ENCODE measurements at regions not wholly inside any gene's neighbourhood (a gene's known extent, or its start where the extent isn't known, plus 50 kb on each side); places are given as distances from the start of the nearest gene placed in this dataset.
"Not testable (repeated sequence)": the region's sequence is repeated elsewhere in the genome, so short reads cannot be mapped to it uniquely, and the experiment has no call there.

- no peaks in the 10 kb centered on the region for H3K9me2 ChIP-seq (ENCODE audit: low read depth, low read length)
- no peak overlapping the region for H3K4me3 ChIP-seq (ENCODE audit: low read depth, low read length, poor library complexity, severe bottlenecking)
These were observed 552.7 kb downstream of the ZNF674 start for GRCh38 chrX:45992402-45993123.

DNA sequence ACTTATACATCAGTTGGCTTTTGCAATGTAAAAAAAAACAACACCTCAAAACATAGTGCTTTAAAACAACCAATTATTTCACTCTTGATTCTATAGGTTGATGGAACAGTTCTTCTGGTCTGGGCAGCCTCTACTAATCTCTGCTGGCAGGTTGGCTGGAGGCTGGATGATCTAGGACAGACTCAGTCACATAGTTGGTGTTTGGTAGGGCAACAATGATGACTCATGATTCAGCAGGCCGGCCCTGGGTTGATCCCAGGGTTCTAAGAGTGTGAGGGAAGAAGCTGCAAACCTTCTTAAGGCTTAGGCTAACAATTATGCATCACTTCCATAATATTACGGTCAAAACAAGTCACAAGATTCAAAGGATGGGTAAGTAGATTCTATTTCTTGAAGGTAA is 558.2 kb downstream of the ZNF674 start:
- no peaks in the 10 kb centered on the region for H3K9me3 ChIP-seq (ENCODE audit: low read length)
- no peaks in the 10 kb centered on the region for H3K4me1 ChIP-seq (ENCODE audit: insufficient read depth, low read length, severe bottlenecking)
- no peaks in the 10 kb centered on the region for H3K36me3 ChIP-seq (ENCODE audit: insufficient read depth, low read length)
- no peaks in the 10 kb centered on the region for H3F3A ChIP-seq (ENCODE audit: insufficient read depth, low read length)
- H3K79me2 ChIP-seq (ENCODE audit: insufficient read depth, low read length), result no peaks in the 10 kb centered on the region
- no peaks in the 10 kb centered on the region for H4K20me1 ChIP-seq (ENCODE audit: insufficient read depth, low read length)
- no peak overlapping the region for H2AFZ ChIP-seq (ENCODE audit: low read length)
- H3K27ac ChIP-seq (ENCODE audit: low read depth, low read length, poor library complexity, severe bottlenecking), result no peak overlapping the region
- no peaks in the 10 kb centered on the region for H3K27me3 ChIP-seq (ENCODE audit: insufficient read depth, low read length)
- H3K4me2 ChIP-seq (ENCODE audit: low read length), result no peak overlapping the region
- no peak overlapping the region for H3K4me3 ChIP-seq (ENCODE audit: low read depth, low read length, poor library complexity, severe bottlenecking)
- TF ChIP-seq CTCF (IDR thresholded peaks at IDR 0.05; ENCODE audit: low read length) (no peak), EZH2 (IDR thresholded peaks at IDR 0.05; ENCODE audit: borderline replicate concordance, low read length) (no peak)
- no peak overlapping the region for H3K9ac ChIP-seq (ENCODE audit: low read length)
- H3K9me2 ChIP-seq (ENCODE audit: low read depth, low read length), result no peaks in the 10 kb centered on the region

More at GRCh38 chrX:45992402-45993123, 552.7 kb downstream of the ZNF674 start:
- H3K79me2 ChIP-seq (ENCODE audit: insufficient read depth, low read length), result no peaks in the 10 kb centered on the region
- H3K9ac ChIP-seq (ENCODE audit: low read length), result no peak overlapping the region
- H3K27me3 ChIP-seq (ENCODE audit: insufficient read depth, low read length), result no peaks in the 10 kb centered on the region
- H3K9me3 ChIP-seq (ENCODE audit: low read length), result no peaks in the 10 kb centered on the region
- H3F3A ChIP-seq (ENCODE audit: insufficient read depth, low read length), result no peaks in the 10 kb centered on the region
- H2AFZ ChIP-seq (ENCODE audit: low read length), result no peak overlapping the region
- H3K36me3 ChIP-seq (ENCODE audit: insufficient read depth, low read length), result no peaks in the 10 kb centered on the region
- no peak for TF ChIP-seq CTCF (IDR thresholded peaks at IDR 0.05; ENCODE audit: low read length)
- no peak for TF ChIP-seq EZH2 (IDR thresholded peaks at IDR 0.05; ENCODE audit: borderline replicate concordance, low read length)
- no peaks in the 10 kb centered on the region for H4K20me1 ChIP-seq (ENCODE audit: insufficient read depth, low read length)
- no peak overlapping the region for H3K4me2 ChIP-seq (ENCODE audit: low read length)
- no peak overlapping the region for H3K27ac ChIP-seq (ENCODE audit: low read depth, low read length, poor library complexity, severe bottlenecking)
- H3K4me1 ChIP-seq (ENCODE audit: insufficient read depth, low read length, severe bottlenecking), result no peaks in the 10 kb centered on the region

GRCh38 chrX:45986081-45986480 is 559.1 kb downstream of the ZNF674 start:
- Histone ChIP-seq H3K79me2 (ENCODE audit: insufficient read depth, low read length) (no peaks in the 10 kb centered on the region), H3F3A (ENCODE audit: insufficient read depth, low read length) (no peaks in the 10 kb centered on the region), H2AFZ (ENCODE audit: low read length) (no peak overlapping the region), H3K9ac (ENCODE audit: low read length) (no peak overlapping the region), H3K4me2 (ENCODE audit: low read length) (no peak overlapping the region), H3K9me3 (ENCODE audit: low read length) (no peaks in the 10 kb centered on the region), H3K4me3 (ENCODE audit: low read depth, low read length, poor library complexity, severe bottlenecking) (no peak overlapping the region), H3K9me2 (ENCODE audit: low read depth, low read length) (no peaks in the 10 kb centered on the region), H3K27ac (ENCODE audit: low read depth, low read length, poor library complexity, severe bottlenecking) (no peak overlapping the region), H3K4me1 (ENCODE audit: insufficient read depth, low read length, severe bottlenecking) (no peaks in the 10 kb centered on the region), H4K20me1 (ENCODE audit: insufficient read depth, low read length) (no peaks in the 10 kb centered on the region), H3K27me3 (ENCODE audit: insufficient read depth, low read length) (no peaks in the 10 kb centered on the region), H3K36me3 (ENCODE audit: insufficient read depth, low read length) (no peaks in the 10 kb centered on the region)
- TF ChIP-seq EZH2 (IDR thresholded peaks at IDR 0.05; ENCODE audit: borderline replicate concordance, low read length) (no peak), CTCF (IDR thresholded peaks at IDR 0.05; ENCODE audit: low read length) (no peak)

DNA sequence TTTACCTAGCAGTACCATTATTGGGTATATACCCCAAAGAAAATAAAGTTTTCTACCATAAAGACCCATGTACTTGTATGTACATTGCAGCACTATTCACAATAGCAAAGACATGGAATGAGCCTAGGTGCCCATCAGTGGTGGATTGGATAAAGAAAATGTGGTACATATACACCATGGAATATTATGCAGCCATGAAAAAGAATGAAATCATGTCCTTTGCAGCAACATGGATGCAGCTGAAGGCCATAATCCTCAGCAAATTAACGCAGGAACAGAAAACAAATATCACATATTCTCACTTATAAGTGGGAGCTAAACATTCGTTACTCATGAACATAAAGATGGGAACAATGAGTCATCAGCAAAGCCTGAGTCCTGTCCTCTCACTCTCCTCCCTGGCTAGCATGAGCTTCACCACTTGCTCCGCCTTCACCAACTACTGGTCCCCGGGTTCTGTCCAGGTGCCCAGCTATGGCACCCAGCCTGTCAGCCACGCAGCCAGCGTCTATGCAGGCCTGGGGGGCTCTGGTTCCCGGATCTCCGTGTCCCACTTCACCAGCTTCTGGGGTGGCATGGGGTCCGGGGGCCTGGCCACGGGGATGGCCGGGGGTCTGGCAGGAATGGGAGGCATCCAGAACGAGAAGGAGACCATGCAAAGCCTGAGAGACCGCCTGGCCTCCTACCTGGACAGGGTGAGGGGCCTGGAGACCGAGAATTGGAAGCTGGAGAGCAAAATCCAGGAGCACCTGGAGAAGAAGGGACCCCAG is 562.1 kb downstream of the ZNF674 start:
- not testable (repeated sequence) for H3K9me3 ChIP-seq (ENCODE audit: low read length); H3K4me3 ChIP-seq (ENCODE audit: low read depth, low read length, poor library complexity, severe bottlenecking); H3K27ac ChIP-seq (ENCODE audit: low read depth, low read length, poor library complexity, severe bottlenecking); H3K79me2 ChIP-seq (ENCODE audit: insufficient read depth, low read length); H3K36me3 ChIP-seq (ENCODE audit: insufficient read depth, low read length); H3K9ac ChIP-seq (ENCODE audit: low read length); H2AFZ ChIP-seq (ENCODE audit: low read length); H3K9me2 ChIP-seq (ENCODE audit: low read depth, low read length); H4K20me1 ChIP-seq (ENCODE audit: insufficient read depth, low read length); H3F3A ChIP-seq (ENCODE audit: insufficient read depth, low read length); H3K4me2 ChIP-seq (ENCODE audit: low read length); H3K27me3 ChIP-seq (ENCODE audit: insufficient read depth, low read length); H3K4me1 ChIP-seq (ENCODE audit: insufficient read depth, low read length, severe bottlenecking)

All from OCI-LY1 (cell line).